ENCODE measurements at regions not wholly inside any gene's neighbourhood (a gene's known extent, or its start where the extent isn't known, plus 50 kb on each side); places are given as distances from the start of the nearest gene placed in this dataset.
"Not testable (repeated sequence)": the region's sequence is repeated elsewhere in the genome, so short reads cannot be mapped to it uniquely, and the experiment has no call there.

DNA sequence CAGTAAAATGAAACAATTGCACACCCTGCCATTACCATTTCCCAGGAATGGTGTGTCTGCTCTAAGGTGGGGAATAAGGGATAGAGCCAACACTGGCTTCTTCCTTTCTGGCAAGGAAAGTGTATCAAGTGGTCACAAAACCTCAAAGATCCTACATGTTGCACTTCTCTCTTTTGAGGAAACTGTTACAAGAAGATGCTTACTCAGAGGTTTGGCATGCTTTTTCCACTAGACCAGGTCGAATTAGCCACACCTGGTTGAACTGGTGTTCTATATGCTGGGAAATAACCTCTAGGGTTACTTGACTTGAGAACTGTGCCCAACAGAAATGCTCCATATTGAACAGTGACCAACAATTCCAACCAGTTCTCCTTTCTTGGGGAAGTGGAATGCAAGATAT, 102.9 kb downstream of the LRRN1 start:
- H3K27ac ChIP-seq (ENCODE audit: low read length) = no peak overlapping the region
- no peak for DNase-seq
- no peak overlapping the region for H3K4me3 ChIP-seq (ENCODE audit: low read length)
- H3K36me3 ChIP-seq (ENCODE audit: control insufficient read depth, insufficient read depth, low read length) = no peaks in the 10 kb centered on the region
- no CpG with 5 or more reads among the region's 1 CpG for WGBS (ENCODE audit: insufficient coverage, low lambda C conversion rate)
- no peaks in the 10 kb centered on the region for H3K9me3 ChIP-seq (ENCODE audit: control insufficient read depth, low read depth, low read length)
- H3K27me3 ChIP-seq (ENCODE audit: control insufficient read depth, insufficient read depth, low read length) = no peaks in the 10 kb centered on the region
- H3K4me1 ChIP-seq (ENCODE audit: control insufficient read depth, insufficient read depth, low read length) = no peaks in the 10 kb centered on the region

DNA sequence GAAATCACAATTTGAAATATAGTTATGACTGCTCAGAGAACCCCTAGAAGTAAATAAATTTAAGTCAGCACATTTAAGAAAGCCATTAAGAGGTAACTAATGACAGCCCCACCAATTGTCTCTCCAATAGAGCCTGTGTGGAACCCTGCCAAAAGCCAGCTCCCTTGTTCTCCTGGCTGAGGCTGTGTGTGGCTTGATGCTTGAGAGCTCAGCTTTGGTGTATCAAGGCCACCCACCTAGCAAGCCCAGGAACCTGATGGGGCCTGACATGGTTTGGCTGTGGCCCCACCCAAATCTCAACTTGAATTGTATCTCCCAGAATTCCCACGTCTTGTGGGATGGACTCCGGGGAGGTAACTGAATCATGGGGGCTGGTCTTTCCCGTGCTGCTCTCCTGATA, 106.9 kb downstream of the LRRN1 start:
- Histone ChIP-seq H3K9me3 (ENCODE audit: control insufficient read depth, low read depth, low read length) (no peaks in the 10 kb centered on the region), H3K27me3 (ENCODE audit: control insufficient read depth, insufficient read depth, low read length) (no peaks in the 10 kb centered on the region), H3K4me3 (ENCODE audit: low read length) (no peak overlapping the region), H3K27ac (ENCODE audit: low read length) (no peak overlapping the region), H3K4me1 (ENCODE audit: control insufficient read depth, insufficient read depth, low read length) (no peaks in the 10 kb centered on the region), H3K36me3 (ENCODE audit: control insufficient read depth, insufficient read depth, low read length) (no peaks in the 10 kb centered on the region)
- WGBS (ENCODE audit: insufficient coverage, low lambda C conversion rate) = 100% methylated on average over 1 of the region's 3 CpGs
- no peak for DNase-seq

- no peak overlapping the region for H3K4me3 ChIP-seq (ENCODE audit: low read length)
- H3K9me3 ChIP-seq (ENCODE audit: control insufficient read depth, low read depth, low read length) = no peaks in the 10 kb centered on the region
- no peaks in the 10 kb centered on the region for H3K27me3 ChIP-seq (ENCODE audit: control insufficient read depth, insufficient read depth, low read length)
- H3K4me1 ChIP-seq (ENCODE audit: control insufficient read depth, insufficient read depth, low read length) = no peaks in the 10 kb centered on the region
- DNase-seq = no peak
- no peak overlapping the region for H3K27ac ChIP-seq (ENCODE audit: low read length)
- no peaks in the 10 kb centered on the region for H3K36me3 ChIP-seq (ENCODE audit: control insufficient read depth, insufficient read depth, low read length)
Measured at GRCh38 chr3:3907023-3907422, 107.8 kb downstream of the LRRN1 start.

DNA sequence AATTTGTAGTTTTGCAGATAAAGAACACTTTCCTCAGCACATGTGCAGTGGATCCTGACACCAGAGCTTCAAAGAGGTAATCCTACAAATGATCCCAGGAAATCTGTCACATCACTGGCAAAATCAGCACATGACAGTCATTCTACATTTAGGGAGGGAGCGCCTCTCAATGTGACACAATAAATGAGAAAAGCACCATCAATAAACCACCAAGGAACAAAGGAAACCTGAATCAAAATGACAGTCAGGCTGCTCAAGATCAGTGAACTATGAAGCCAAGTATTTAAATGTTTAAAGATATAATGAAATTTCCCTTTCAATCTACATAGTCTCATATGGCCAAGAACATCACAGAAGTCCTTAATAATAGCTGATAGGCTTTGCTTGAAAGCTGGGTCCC, 119.5 kb downstream of the LRRN1 start:
- Histone ChIP-seq H3K27ac (ENCODE audit: low read length) (no peak overlapping the region), H3K4me1 (ENCODE audit: control insufficient read depth, insufficient read depth, low read length) (peaks cover 8% of the 10 kb centered on the region), H3K4me3 (ENCODE audit: low read length) (no peak overlapping the region), H3K9me3 (ENCODE audit: control insufficient read depth, low read depth, low read length) (no peaks in the 10 kb centered on the region), H3K27me3 (ENCODE audit: control insufficient read depth, insufficient read depth, low read length) (no peaks in the 10 kb centered on the region), H3K36me3 (ENCODE audit: control insufficient read depth, insufficient read depth, low read length) (no peaks in the 10 kb centered on the region)
- DNase-seq = peak in 1 of 2 donors; percentile 26
- WGBS (ENCODE audit: insufficient coverage, low lambda C conversion rate) = 100% methylated on average over 1 of the region's 1 CpG

GRCh38 chr3:3919316-3919715, 120.1 kb downstream of the LRRN1 start:
- DNase-seq = peak; percentile 24 to 71
- WGBS (ENCODE audit: insufficient coverage, low lambda C conversion rate) = 0% methylated on average over 1 of the region's 1 CpG
- no peaks in the 10 kb centered on the region for H3K9me3 ChIP-seq (ENCODE audit: control insufficient read depth, low read depth, low read length)

GRCh38 chr3:3923619-3924018, 124.4 kb downstream of the LRRN1 start:
- Histone ChIP-seq H3K9me3 (ENCODE audit: control insufficient read depth, low read depth, low read length) (no peaks in the 10 kb centered on the region), H3K4me1 (ENCODE audit: control insufficient read depth, insufficient read depth, low read length) (peaks cover 6% of the 10 kb centered on the region), H3K27ac (ENCODE audit: low read length) (no peak overlapping the region), H3K27me3 (ENCODE audit: control insufficient read depth, insufficient read depth, low read length) (no peaks in the 10 kb centered on the region), H3K36me3 (ENCODE audit: control insufficient read depth, insufficient read depth, low read length) (no peaks in the 10 kb centered on the region), H3K4me3 (ENCODE audit: low read length) (no peak overlapping the region)
- 78% methylated on average over 1 of the region's 1 CpG for WGBS (ENCODE audit: insufficient coverage, low lambda C conversion rate)
- no peak for DNase-seq

More at GRCh38 chr3:3919316-3919715, 120.1 kb downstream of the LRRN1 start:
- Histone ChIP-seq H3K4me1 (ENCODE audit: control insufficient read depth, insufficient read depth, low read length) (peaks cover 8% of the 10 kb centered on the region), H3K36me3 (ENCODE audit: control insufficient read depth, insufficient read depth, low read length) (no peaks in the 10 kb centered on the region), H3K27me3 (ENCODE audit: control insufficient read depth, insufficient read depth, low read length) (no peaks in the 10 kb centered on the region), H3K27ac (ENCODE audit: low read length) (no peak overlapping the region), H3K4me3 (ENCODE audit: low read length) (no peak overlapping the region)

- Histone ChIP-seq H3K9me3 (ENCODE audit: control insufficient read depth, low read depth, low read length) (peaks cover 6% of the 10 kb centered on the region), H3K4me1 (ENCODE audit: control insufficient read depth, insufficient read depth, low read length) (no peaks in the 10 kb centered on the region)
- DNase-seq = no peak
Measured at GRCh38 chr3:3927198-3927597, 128.0 kb downstream of the LRRN1 start.

DNA sequence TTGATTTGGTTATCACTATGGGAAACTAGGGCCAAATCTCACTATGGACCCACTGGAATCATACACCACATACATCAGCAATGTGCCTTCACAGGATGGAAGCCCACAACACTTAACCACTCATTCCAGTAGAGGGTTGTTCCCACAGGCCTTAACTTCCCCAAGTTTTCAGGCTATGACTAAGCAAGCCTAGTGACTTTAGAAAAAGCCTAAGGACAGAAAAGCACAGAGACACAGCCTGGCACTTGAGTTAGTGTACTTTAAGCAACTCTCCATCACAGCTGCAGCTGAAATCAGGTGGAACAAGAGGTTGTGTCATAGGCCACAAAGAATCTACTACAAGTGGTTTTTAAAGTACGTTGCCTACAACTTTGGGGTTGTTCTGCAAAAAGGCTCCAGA, 128.7 kb downstream of the LRRN1 start:
- Histone ChIP-seq H3K27ac (ENCODE audit: low read length) (no peak overlapping the region), H3K4me3 (ENCODE audit: low read length) (no peak overlapping the region), H3K9me3 (ENCODE audit: control insufficient read depth, low read depth, low read length) (peaks cover 6% of the 10 kb centered on the region), H3K4me1 (ENCODE audit: control insufficient read depth, insufficient read depth, low read length) (no peaks in the 10 kb centered on the region), H3K27me3 (ENCODE audit: control insufficient read depth, insufficient read depth, low read length) (no peaks in the 10 kb centered on the region), H3K36me3 (ENCODE audit: control insufficient read depth, insufficient read depth, low read length) (no peaks in the 10 kb centered on the region)
- WGBS (ENCODE audit: insufficient coverage, low lambda C conversion rate) = no CpG with 5 or more reads among the region's 1 CpG
- no peak for DNase-seq

More at GRCh38 chr3:3927198-3927597, 128.0 kb downstream of the LRRN1 start:
- Histone ChIP-seq H3K27ac (ENCODE audit: low read length) (no peak overlapping the region), H3K36me3 (ENCODE audit: control insufficient read depth, insufficient read depth, low read length) (no peaks in the 10 kb centered on the region), H3K4me3 (ENCODE audit: low read length) (no peak overlapping the region), H3K27me3 (ENCODE audit: control insufficient read depth, insufficient read depth, low read length) (no peaks in the 10 kb centered on the region)
- WGBS (ENCODE audit: insufficient coverage, low lambda C conversion rate) = 100% methylated on average over 1 of the region's 1 CpG

DNA sequence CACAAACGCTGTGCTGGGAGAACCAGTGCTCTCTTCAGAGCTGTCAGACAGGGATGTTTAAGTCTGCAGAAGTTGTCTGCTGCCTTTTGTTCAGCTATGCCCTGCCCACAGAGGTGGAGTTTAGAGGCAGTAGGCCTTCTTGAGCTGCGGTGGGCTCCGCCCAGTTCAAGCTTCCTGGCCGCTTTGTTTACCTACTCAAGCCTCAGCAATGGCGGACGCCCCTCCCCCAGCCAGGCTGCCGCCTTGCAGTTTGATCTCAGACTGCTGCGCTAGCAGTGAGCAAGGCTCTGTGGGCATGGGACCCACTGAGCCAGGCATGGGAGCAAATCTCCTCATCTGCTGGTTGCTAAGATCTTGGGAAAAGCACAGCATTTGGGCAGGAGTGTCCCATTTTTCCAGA, 142.1 kb downstream of the LRRN1 start:
- no CpG with 5 or more reads among the region's 8 CpGs for WGBS (ENCODE audit: insufficient coverage, low lambda C conversion rate)
- H3K9me3 ChIP-seq (ENCODE audit: control insufficient read depth, low read depth, low read length); DNase-seq; H3K36me3 ChIP-seq (ENCODE audit: control insufficient read depth, insufficient read depth, low read length); H3K27me3 ChIP-seq (ENCODE audit: control insufficient read depth, insufficient read depth, low read length); H3K27ac ChIP-seq (ENCODE audit: low read length); H3K4me1 ChIP-seq (ENCODE audit: control insufficient read depth, insufficient read depth, low read length); H3K4me3 ChIP-seq (ENCODE audit: low read length): not testable (repeated sequence)

- 67% methylated on average over 1 of the region's 1 CpG for WGBS (ENCODE audit: insufficient coverage, low lambda C conversion rate)
- no peaks in the 10 kb centered on the region for H3K4me1 ChIP-seq (ENCODE audit: control insufficient read depth, insufficient read depth, low read length)
- H3K27me3 ChIP-seq (ENCODE audit: control insufficient read depth, insufficient read depth, low read length) = no peaks in the 10 kb centered on the region
- H3K36me3 ChIP-seq (ENCODE audit: control insufficient read depth, insufficient read depth, low read length) = no peaks in the 10 kb centered on the region
- no peak overlapping the region for H3K27ac ChIP-seq (ENCODE audit: low read length)
- H3K9me3 ChIP-seq (ENCODE audit: control insufficient read depth, low read depth, low read length) = no peaks in the 10 kb centered on the region
- DNase-seq = no peak
- H3K4me3 ChIP-seq (ENCODE audit: low read length) = no peak overlapping the region
Measured at GRCh38 chr3:3951071-3951470, 151.8 kb downstream of the LRRN1 start.

- H3K9me3 ChIP-seq (ENCODE audit: control insufficient read depth, low read depth, low read length) = no peaks in the 10 kb centered on the region
- H3K27ac ChIP-seq (ENCODE audit: low read length) = no peak overlapping the region
- no peaks in the 10 kb centered on the region for H3K27me3 ChIP-seq (ENCODE audit: control insufficient read depth, insufficient read depth, low read length)
- H3K36me3 ChIP-seq (ENCODE audit: control insufficient read depth, insufficient read depth, low read length) = no peaks in the 10 kb centered on the region
- no peak overlapping the region for H3K4me3 ChIP-seq (ENCODE audit: low read length)
- DNase-seq = no peak
- 94% methylated on average over 5 of the region's 7 CpGs for WGBS (ENCODE audit: insufficient coverage, low lambda C conversion rate)
- H3K4me1 ChIP-seq (ENCODE audit: control insufficient read depth, insufficient read depth, low read length) = no peaks in the 10 kb centered on the region
Measured at GRCh38 chr3:3951501-3951900, 152.3 kb downstream of the LRRN1 start.
